Esophagus squamous epithelium (tissue), 4 donors: ENCODE measurements at regions not wholly inside any gene's neighbourhood (a gene's known extent, or its start where the extent isn't known, plus 50 kb on each side); places are given as distances from the start of the nearest gene placed in this dataset.

Experiments used
- POLR2A ChIP-seq, 4 donors: fragments of 450-650 bp; IDR thresholded peaks; one replicate each; pipeline ENCODE4 v1.6.1; 2017; ENCODE audit warnings: antibody characterized with exemption in 4 of 4, mild to moderate bottlenecking in 4 of 4, moderate library complexity in 3 of 4
- TF ChIP-seq, protein P1 (sequence below), 6 experiments: fragments of 450-650 bp in 4 of 6; fragments of 200-600 bp in 2 of 6; sonication (generic) in 2 of 6; IDR thresholded peaks; one replicate each; pipeline ENCODE4 v1.5.1; 2016 to 2019; ENCODE audit warnings: antibody characterized with exemption in 6 of 6, mild to moderate bottlenecking in 4 of 6, moderate library complexity in 4 of 6

DNA sequence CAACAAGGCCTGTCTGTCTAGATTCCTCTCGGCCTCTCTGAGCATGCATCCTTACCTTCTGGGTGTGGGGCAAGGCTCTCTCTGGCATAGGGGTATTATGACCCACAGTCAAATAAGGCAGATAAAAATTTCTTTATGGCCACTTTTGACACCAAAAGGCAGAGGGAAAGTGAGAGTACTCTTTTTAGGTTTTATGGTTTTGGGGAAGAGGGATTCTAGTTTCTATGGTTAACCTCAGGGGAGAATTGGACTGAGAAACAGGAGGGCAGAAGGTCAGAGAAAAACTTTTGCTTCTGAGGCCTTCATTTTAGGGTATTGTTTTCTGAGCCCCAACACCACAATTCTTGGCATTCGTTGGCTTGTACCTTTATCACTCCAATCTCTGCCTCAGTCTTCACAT, 70.0 kb upstream of the CCDC54 start:
- TF ChIP-seq, protein P1, sequence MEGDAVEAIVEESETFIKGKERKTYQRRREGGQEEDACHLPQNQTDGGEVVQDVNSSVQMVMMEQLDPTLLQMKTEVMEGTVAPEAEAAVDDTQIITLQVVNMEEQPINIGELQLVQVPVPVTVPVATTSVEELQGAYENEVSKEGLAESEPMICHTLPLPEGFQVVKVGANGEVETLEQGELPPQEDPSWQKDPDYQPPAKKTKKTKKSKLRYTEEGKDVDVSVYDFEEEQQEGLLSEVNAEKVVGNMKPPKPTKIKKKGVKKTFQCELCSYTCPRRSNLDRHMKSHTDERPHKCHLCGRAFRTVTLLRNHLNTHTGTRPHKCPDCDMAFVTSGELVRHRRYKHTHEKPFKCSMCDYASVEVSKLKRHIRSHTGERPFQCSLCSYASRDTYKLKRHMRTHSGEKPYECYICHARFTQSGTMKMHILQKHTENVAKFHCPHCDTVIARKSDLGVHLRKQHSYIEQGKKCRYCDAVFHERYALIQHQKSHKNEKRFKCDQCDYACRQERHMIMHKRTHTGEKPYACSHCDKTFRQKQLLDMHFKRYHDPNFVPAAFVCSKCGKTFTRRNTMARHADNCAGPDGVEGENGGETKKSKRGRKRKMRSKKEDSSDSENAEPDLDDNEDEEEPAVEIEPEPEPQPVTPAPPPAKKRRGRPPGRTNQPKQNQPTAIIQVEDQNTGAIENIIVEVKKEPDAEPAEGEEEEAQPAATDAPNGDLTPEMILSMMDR (IDR thresholded peaks at IDR 0.05), result no peak
- no peak for TF ChIP-seq POLR2A (IDR thresholded peaks at IDR 0.05)
